ENCODE measurements at regions not wholly inside any gene's neighbourhood (a gene's known extent, or its start where the extent isn't known, plus 50 kb on each side); places are given as distances from the start of the nearest gene placed in this dataset.
"Not testable (repeated sequence)": the region's sequence is repeated elsewhere in the genome, so short reads cannot be mapped to it uniquely, and the experiment has no call there.

DNA sequence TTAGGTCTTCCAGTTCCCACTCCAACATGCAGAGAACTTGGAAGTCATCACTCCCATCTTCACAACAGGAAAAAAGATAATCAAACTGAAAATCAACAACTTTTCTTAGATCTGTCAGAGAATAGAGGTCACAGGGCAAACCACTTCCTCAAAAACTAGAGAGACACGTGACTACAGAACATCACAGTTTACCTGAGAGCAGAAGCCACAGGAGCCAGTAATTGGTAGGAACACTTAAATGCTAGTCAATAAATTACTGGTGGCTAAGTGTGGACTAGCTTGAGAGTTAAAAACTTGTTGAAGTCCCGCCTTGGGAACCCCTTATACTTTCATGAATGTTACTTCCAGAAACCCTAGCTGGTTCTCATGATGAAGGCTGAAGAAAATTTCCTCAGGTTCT, 81.1 kb downstream of the THSD1 start:
- POLR2A ChIA-PET; CTCF ChIA-PET; DNase-seq (ENCODE audit: extremely low spot score): not testable (repeated sequence)

DNA sequence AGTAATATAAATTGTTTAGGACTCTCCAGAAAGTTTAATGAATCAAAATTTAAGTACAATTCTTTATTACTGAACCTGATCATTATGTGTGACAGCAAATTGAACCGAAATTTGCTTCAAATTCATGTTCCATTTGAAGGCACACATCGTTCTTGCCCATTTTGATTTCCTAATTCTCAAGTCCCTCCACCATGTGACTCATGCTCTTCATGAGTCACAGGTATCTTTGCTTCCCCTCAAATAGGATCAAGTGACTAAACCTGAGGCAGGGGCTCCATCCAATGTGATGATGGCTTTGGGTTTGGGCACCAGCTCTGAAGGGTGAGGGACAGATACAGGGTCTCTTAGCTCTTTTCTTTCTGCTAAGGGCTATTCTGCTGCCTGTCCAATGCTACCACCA, 86.1 kb downstream of the THSD1 start:
- CTCF ChIA-PET = interaction anchor here (0.7 kb wide), 1 partner anchor 131 kb away, joined by 3 read pairs; the partner anchor contains the start of gene VPS36
- DNase-seq (ENCODE audit: extremely low spot score) = no peak
- POLR2A ChIA-PET = no interaction called here
- TF ChIP-seq, protein P1, sequence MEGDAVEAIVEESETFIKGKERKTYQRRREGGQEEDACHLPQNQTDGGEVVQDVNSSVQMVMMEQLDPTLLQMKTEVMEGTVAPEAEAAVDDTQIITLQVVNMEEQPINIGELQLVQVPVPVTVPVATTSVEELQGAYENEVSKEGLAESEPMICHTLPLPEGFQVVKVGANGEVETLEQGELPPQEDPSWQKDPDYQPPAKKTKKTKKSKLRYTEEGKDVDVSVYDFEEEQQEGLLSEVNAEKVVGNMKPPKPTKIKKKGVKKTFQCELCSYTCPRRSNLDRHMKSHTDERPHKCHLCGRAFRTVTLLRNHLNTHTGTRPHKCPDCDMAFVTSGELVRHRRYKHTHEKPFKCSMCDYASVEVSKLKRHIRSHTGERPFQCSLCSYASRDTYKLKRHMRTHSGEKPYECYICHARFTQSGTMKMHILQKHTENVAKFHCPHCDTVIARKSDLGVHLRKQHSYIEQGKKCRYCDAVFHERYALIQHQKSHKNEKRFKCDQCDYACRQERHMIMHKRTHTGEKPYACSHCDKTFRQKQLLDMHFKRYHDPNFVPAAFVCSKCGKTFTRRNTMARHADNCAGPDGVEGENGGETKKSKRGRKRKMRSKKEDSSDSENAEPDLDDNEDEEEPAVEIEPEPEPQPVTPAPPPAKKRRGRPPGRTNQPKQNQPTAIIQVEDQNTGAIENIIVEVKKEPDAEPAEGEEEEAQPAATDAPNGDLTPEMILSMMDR (IDR thresholded peaks at IDR 0.05; ENCODE audit: control extremely low read depth, extremely low read depth, low read depth, missing control alignments) = no peak

DNA sequence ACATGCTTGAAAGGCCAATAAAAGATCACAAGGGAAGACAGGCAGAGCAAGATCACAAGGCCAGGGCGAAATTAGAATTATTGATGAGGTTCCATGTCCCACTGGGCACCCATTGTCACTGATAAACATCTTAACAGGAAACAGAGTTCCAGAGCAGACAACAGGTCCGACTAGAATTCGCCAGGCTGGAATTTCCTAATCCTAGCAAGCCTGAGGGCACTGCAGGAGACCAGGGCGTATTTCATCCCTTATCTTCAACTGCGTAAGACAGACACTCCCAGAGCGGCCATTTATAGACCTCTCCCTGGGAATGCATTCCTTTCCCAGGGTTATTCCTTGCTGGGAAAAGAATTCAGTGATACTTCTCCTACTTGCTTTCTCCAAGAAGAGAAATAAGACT, 96.1 kb downstream of the THSD1 start:
- CTCF ChIA-PET; DNase-seq (ENCODE audit: extremely low spot score); POLR2A ChIA-PET: not testable (repeated sequence)

DNA sequence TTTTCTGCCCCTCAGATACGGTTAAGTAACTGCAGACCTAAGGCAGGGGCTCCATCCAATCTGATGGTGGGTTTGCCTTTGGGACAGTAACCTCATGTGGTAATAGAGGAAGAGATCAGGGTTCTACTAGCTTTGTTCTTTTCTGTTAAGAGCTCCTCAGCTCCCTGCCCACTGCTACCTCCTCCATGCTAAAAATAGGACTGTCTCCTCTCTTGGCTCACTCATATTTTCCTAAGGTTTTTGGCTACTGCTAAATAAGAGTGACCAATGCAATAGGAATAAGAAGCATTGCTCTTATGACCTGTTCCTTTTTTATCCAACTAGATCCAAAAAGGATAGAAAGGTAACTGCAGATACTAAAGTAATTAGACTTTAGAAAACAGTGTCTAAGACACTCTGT, 99.6 kb downstream of the THSD1 start:
- POLR2A ChIA-PET; CTCF ChIA-PET; DNase-seq (ENCODE audit: extremely low spot score): not testable (repeated sequence)

DNA sequence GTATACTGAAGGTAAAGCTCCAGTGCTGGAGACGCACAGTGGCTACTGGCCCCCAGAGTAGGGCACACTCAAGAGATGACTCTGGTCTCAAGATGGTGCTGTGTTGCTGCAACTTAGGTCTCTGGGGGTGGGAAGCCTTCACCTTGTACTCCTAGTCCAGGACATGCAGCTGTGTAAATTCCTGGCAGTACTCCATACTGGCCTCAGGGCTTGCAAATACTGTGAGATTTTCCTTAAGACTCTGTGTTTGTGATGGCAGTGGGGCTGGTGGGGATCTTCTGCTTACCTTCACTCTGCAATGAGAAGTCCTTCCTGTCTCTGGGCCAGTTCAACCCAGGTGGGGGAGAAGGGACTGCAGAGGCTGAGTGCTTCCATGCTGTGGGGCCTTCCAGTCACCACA, 102.9 kb downstream of the THSD1 start:
- DNase-seq (ENCODE audit: extremely low spot score); POLR2A ChIA-PET; CTCF ChIA-PET: not testable (repeated sequence)

DNA sequence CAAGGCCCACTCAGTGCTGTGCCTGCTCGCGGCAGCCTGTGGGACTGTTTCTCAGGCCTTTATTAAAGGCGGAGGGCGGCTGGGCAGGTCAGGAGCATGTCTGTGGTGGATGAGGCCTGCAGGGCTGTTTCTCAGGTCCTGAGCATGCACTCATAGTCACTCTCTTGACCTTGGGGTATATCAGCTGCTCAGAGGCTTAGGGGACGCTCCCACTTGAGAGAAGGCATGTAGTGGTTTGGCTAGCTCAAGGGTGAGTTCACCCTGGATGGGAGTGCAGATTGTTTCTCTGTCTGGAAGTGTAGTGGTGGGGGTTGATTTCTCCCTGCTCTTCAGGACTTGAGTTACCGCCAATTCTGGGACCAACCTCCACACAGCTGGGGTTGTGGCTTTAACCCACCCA, 103.3 kb downstream of the THSD1 start:
- POLR2A ChIA-PET; CTCF ChIA-PET; DNase-seq (ENCODE audit: extremely low spot score): not testable (repeated sequence)

DNA sequence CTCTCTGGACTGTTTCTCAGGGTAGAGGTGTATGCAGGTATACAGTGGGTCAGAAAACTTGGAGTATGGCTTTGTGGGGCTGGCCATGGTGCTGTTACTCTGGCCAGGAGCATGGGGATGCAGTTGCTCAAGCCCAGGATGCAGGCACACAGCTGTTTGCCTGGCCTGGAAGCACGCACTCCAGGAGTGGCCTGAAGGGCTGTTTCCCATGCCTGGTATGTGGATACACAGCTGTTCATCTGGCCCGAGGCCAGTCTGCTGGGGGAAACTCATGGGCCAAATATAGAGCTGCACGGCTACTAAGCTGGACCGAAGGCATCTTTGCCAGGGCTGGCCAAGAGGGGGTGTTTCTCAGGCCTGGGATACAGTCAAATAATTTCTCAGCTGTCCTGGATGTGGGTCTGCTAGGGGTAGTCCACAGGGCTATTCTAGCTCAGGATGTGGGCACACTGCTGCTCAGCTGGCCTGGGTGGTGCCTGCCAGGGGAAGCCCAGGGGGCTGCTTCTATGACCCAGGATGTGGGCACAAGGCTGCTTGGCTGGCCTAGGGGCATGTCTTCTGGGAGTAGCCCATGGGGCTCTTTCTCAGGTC, 104.1 kb downstream of the THSD1 start:
- DNase-seq (ENCODE audit: extremely low spot score); POLR2A ChIA-PET; CTCF ChIA-PET: not testable (repeated sequence)

DNA sequence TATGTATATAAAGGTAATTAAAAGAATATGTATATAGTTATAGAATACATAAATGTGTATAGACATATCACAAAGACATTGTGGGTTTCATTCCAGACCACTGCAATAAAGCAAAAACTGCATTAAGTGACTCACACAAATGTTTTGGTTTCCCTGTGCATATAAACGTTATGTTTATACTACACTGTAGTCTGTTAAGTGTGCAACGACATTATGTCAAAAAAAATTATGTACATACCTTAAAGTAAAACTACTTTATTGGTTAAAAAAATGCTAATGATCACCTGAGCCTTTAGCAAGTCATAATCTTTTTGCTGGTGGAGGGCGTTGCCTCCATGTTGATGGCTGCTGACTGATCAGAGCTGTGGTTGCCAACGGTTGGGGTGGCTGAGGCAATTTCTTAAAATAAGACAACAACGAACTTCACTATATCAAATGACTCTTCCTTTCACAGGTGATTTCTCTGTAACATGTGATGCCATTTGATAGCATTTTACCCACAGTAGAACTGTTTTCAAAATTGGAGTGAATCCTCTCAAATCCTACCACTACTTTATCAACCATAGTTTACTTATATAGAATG, 107.8 kb downstream of the THSD1 start:
- CTCF ChIA-PET; DNase-seq (ENCODE audit: extremely low spot score); POLR2A ChIA-PET: not testable (repeated sequence)

DNA sequence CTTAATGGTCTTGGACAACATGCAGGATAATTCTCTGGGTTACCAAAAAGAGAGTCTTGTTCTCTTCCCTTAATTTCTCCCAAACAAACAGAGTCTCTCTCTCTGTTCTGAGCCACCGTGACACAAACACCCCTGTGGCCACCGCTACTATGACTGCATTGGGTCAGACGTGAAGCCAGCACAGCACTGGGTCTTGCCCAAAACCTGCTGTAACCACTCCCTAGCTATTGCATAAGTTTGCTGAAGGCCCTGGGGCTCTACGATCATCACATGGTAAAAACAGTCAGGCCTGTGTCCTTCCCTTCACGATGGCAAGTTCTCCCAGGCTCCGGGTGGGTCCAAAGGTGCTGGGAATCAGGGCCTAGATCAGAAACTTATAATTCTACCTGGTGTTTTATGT, 117.1 kb downstream of the THSD1 start:
- POLR2A ChIA-PET; CTCF ChIA-PET; DNase-seq (ENCODE audit: extremely low spot score): not testable (repeated sequence)

DNA sequence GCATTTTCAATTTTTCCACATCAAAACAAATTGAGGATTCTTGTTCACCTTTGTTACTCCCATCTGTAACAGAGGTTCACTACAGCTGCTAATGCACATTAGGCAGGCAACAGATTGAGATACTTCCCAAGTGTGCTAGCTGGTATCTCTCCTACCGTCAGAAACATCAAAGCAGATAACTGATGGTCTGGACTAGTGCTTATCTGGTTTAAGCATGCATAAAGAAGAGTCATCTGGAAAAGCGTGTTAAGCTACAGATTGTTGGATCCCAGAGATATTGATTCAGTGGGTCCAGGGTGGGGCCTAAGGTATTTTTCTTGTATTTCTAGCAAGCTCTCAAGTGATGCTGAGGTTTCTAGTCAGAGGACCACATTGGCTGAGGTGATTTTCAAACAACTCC, 122.0 kb upstream of the NEK3 start:
- POLR2A ChIA-PET; CTCF ChIA-PET; DNase-seq (ENCODE audit: extremely low spot score): not testable (repeated sequence)

DNA sequence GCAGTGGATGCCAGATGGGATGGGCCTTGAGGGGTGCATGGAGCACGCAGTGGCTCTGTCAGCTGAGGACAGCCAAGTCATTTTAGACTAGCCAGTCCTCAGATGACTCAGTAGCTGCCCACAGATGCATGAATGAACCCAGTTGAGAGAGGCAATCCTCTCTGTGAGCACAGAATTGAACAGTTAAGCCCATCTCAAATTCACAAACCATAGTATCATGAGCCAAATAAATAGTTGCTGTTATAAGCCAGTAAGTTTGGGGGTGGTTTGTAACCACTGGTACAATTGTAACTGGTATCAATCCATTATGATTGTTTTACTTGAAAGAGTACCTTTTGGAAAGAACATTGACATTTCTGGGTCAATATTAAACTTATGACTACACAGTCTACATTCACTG, 120.0 kb upstream of the NEK3 start:
- POLR2A ChIA-PET; DNase-seq (ENCODE audit: extremely low spot score); CTCF ChIA-PET: not testable (repeated sequence)

DNA sequence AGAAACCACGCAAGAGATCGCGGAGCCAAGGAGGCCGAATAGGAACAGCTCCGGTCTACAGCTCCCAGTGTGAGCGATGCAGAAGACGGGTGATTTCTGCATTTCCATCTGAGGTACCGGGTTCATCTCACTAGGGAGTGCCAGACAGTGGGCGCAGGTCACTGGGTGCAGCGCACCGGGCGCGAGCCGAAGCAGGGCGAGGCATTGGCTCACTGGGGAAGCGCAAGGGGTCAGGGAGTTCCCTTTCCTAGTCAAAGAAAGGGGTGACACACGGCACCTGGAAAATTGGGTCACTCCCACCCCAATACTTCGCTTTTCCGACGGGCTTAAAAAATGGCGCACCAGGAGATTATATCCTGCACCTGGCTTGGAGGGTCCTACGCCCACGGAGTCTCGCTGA, 94.9 kb upstream of the NEK3 start:
- CTCF ChIA-PET; POLR2A ChIA-PET; DNase-seq (ENCODE audit: extremely low spot score): not testable (repeated sequence)

DNA sequence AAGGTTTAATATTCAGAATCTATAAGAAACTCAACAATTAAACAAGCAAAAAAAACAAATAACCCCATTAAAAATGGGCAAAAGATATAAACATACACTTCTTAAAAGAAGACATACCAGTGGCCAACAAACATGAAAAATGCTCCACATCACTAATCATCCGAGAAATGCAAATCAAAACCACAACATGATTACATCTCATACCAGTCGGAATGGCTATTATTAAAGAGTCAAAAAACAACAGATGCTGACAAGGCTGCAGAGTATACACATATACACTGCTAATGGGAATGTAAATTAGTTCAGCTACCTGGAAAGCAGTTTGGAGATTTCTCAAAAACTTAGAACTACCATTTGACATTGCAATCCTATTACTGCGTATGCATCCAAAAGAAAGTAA, 81.4 kb upstream of the NEK3 start:
- CTCF ChIA-PET; DNase-seq (ENCODE audit: extremely low spot score); POLR2A ChIA-PET: not testable (repeated sequence)

Data from GM10248 (cell line).